ENCODE measurements at regions not wholly inside any gene's neighbourhood (a gene's known extent, or its start where the extent isn't known, plus 50 kb on each side); places are given as distances from the start of the nearest gene placed in this dataset.

DNA sequence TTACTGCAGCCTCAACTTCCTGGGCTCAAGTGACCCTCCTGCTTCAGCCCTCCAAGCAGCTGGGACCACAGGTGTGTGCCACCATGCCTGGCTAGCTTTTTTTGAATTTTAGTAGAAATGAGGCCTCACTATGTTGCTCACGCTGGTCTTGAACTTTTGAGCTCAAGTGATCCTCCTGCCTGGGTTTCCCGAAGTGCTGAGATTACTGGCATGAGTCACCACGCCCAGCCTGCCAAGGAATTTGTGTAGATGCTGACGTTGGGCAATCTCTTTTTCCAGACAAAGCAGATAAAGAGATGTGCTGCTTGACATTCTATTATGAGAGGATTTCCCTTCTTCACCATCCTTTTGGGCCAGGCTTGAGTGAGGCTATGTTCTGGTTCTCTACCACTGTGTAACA lies 254.5 kb upstream of the RPS6KA3 start:
- H3K9ac ChIP-seq (ENCODE audit: low read depth in 2 of 2, low read length in 2 of 2) = no peak overlapping the region
- TF ChIP-seq, protein P1, sequence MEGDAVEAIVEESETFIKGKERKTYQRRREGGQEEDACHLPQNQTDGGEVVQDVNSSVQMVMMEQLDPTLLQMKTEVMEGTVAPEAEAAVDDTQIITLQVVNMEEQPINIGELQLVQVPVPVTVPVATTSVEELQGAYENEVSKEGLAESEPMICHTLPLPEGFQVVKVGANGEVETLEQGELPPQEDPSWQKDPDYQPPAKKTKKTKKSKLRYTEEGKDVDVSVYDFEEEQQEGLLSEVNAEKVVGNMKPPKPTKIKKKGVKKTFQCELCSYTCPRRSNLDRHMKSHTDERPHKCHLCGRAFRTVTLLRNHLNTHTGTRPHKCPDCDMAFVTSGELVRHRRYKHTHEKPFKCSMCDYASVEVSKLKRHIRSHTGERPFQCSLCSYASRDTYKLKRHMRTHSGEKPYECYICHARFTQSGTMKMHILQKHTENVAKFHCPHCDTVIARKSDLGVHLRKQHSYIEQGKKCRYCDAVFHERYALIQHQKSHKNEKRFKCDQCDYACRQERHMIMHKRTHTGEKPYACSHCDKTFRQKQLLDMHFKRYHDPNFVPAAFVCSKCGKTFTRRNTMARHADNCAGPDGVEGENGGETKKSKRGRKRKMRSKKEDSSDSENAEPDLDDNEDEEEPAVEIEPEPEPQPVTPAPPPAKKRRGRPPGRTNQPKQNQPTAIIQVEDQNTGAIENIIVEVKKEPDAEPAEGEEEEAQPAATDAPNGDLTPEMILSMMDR (IDR thresholded peaks at IDR 0.05) = no peak
- no peaks in the 10 kb centered on the region for H3K4me1 ChIP-seq
- H3K9me3 ChIP-seq = no peaks in the 10 kb centered on the region
- H3K27me3 ChIP-seq = no peaks in the 10 kb centered on the region
- no peaks in the 10 kb centered on the region for H3K36me3 ChIP-seq
- H3K27ac ChIP-seq = no peak overlapping the region
- intact Hi-C loops (cut with DNase I) = no loop called here
- DNase-seq = no peak
- no peak overlapping the region for H3K4me3 ChIP-seq

DNA sequence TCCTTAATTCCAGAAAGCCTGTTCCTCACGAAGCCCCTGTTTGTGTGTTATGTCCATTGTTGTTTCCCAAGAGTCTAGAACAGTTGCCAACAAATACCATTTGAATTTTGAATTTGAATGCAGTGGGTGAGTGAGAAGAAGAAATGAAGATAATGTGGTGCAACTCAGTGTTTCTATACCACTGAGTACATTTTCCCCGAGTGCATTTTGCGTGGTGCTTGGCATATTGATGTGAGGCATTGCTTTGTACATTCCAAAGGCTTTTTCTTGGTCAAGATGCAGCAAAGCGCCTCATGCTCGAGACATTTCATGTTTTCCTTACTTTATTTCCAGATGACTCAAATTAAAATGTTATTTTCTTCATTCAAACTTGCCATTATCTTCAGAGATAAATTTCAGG lies 253.1 kb upstream of the RPS6KA3 start:
- TF ChIP-seq, protein P1 (IDR thresholded peaks at IDR 0.05) = no peak
- Histone ChIP-seq H3K27ac (no peak overlapping the region), H3K36me3 (no peaks in the 10 kb centered on the region), H3K9ac (ENCODE audit: low read depth in 2 of 2, low read length in 2 of 2) (no peak overlapping the region), H3K4me3 (no peak overlapping the region), H3K4me1 (no peaks in the 10 kb centered on the region), H3K27me3 (no peaks in the 10 kb centered on the region), H3K9me3 (no peaks in the 10 kb centered on the region)
- intact Hi-C loops (cut with DNase I) = no loop called here
- no peak for DNase-seq

DNA sequence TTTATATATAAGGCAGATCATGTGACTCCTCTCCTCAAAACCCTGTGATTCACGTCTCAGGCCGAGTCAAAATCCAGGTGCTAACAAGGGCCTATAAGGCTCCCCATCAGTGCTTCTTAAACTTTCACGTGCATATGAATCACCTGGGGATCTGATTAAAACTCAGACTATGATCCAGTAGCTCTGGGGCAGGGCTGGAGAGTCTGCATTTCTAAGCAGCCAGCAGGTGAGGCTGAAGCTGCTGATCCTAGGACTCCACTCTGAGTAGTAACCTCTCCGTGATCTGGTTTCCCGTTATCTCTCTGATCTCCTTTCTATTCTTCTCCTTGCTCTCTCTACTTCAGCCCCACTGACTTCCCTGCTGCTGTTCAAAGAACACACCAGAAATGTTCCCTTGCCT lies 252.4 kb upstream of the RPS6KA3 start:
- intact Hi-C loops (cut with DNase I) = no loop called here
- Histone ChIP-seq H3K4me1 (no peaks in the 10 kb centered on the region), H3K27ac (no peak overlapping the region), H3K4me3 (no peak overlapping the region), H3K9me3 (no peaks in the 10 kb centered on the region), H3K9ac (ENCODE audit: low read depth in 2 of 2, low read length in 2 of 2) (no peak overlapping the region), H3K27me3 (no peaks in the 10 kb centered on the region), H3K36me3 (no peaks in the 10 kb centered on the region)
- TF ChIP-seq, protein P1 (IDR thresholded peaks at IDR 0.05) = no peak
- DNase-seq = no peak

DNA sequence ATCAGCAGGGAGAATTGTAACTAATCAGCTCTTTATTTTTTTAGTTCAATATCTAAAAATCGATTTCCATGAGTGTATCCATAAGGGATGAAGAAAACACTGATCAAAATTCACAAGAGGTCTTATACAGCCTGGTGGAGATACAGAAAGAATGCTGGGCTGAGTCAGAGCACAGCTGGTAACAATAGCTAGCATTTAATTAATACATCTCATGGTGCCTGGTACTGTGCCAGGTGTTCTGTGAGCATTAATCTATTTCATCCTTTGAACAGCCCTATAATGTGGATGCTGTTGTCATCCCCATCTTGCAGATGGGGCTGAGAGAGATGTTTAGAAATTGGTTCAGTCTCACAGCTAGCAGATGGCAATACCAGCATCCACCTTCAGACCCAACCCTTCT lies 250.9 kb upstream of the RPS6KA3 start:
- H3K36me3 ChIP-seq = no peaks in the 10 kb centered on the region
- intact Hi-C loops (cut with DNase I) = no loop called here
- TF ChIP-seq, protein P1 (IDR thresholded peaks at IDR 0.05) = no peak
- no peaks in the 10 kb centered on the region for H3K4me1 ChIP-seq
- no peaks in the 10 kb centered on the region for H3K27me3 ChIP-seq
- H3K9ac ChIP-seq (ENCODE audit: low read depth in 2 of 2, low read length in 2 of 2) = no peak overlapping the region
- H3K9me3 ChIP-seq = no peaks in the 10 kb centered on the region
- no peak for DNase-seq
- no peak overlapping the region for H3K27ac ChIP-seq
- H3K4me3 ChIP-seq = no peak overlapping the region

DNA sequence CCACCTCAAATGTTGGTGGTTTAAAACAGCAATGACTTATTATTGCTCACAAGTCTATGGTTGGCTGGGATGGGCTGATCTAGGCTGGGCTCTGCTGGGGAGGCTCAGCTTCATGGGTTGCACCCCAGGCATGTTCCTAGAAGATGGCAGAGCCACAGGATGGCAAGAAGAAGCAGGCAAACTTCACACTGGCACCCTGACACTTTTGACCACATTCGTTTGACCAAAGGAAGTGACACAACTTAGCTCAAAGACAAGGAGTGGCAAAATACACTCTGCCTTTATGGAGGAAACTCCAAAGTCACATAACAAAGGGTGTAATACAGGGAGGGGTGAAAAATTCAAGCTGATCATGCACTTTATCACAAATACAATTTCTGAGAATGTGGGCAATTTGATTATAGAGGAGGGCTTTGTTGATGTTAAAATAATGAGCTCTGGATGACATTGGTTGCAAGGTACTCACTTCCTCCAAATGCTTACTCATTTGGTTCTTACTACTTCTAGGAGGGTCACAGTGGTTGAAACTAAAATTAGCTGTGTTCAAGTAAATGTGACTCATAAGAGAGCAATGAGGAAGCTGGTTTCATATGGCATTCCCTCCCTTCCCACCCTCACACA lies 249.2 kb upstream of the RPS6KA3 start:
- no peaks in the 10 kb centered on the region for H3K36me3 ChIP-seq
- no peak overlapping the region for H3K4me3 ChIP-seq
- intact Hi-C loops (cut with DNase I) = no loop called here
- H3K9ac ChIP-seq (ENCODE audit: low read depth in 2 of 2, low read length in 2 of 2) = no peak overlapping the region
- no peaks in the 10 kb centered on the region for H3K4me1 ChIP-seq
- TF ChIP-seq, protein P1 (IDR thresholded peaks at IDR 0.05) = no peak
- H3K27me3 ChIP-seq = no peaks in the 10 kb centered on the region
- no peak for DNase-seq
- H3K27ac ChIP-seq = peak overlapping the region; percentile 48
- H3K9me3 ChIP-seq = no peaks in the 10 kb centered on the region

All from colonic mucosa (tissue), 4 donors.